OCI-LY7 (cell line): ENCODE measurements at regions not wholly inside any gene's neighbourhood (a gene's known extent, or its start where the extent isn't known, plus 50 kb on each side); places are given as distances from the start of the nearest gene placed in this dataset.

Experiments
- BruUV-seq: library from RNA; stranded (reverse); fragments of 400-500 nt; replicated peaks from 2 replicates; lab custom pipeline; 2021; lab: Mats Ljungman, UMichigan
- CTCF ChIA-PET: fragments of 300-600 bp; sonication (Branson Sonifier 250); formaldehyde crosslinking; loops from one replicate; lab custom pipeline; 2022; ENCODE audit warnings: antibody characterized with exemption; ENCODE audit not compliant: unreplicated experiment; lab: Charles Lee
- POLR2A ChIA-PET: fragments of 300-600 bp; sonication (Branson Sonifier 250); formaldehyde crosslinking; loops from one replicate; lab custom pipeline; 2022; ENCODE audit warnings: antibody characterized with exemption; lab: Charles Lee
- DNase-seq: peaks from one replicate; pipeline ENCODE4 v3.0.0-alpha.2; 2015; ENCODE audit warnings: low spot score
- H2AFZ ChIP-seq: fragments of 200-600 bp; sonication (generic), shearing (Covaris generic); 2 replicates; pipeline ENCODE4 v1.6.1; 2014; ENCODE audit warnings: mild to moderate bottlenecking, antibody characterized with exemption, low read length, moderate library complexity
- H3K27ac ChIP-seq: fragments of 200-600 bp; sonication (generic); 2 replicates; pipeline ENCODE4 v1.5.1; 2014; ENCODE audit warnings: mixed run types, low read depth, mild to moderate bottlenecking, moderate library complexity, low read length, inconsistent platforms; ENCODE audit not compliant: poor library complexity, severe bottlenecking
- H3K36me3 ChIP-seq: fragments of 200-600 bp; sonication (generic); 2 replicates; pipeline ENCODE4 v1.6.1; 2014; ENCODE audit warnings: mild to moderate bottlenecking, antibody characterized with exemption, low read length, moderate library complexity, mixed read lengths; ENCODE audit not compliant: insufficient read depth
- H3K4me1 ChIP-seq: fragments of 200-600 bp; sonication (generic); 2 replicates; pipeline ENCODE4 v1.5.1; 2014; ENCODE audit warnings: mild to moderate bottlenecking, low read length; ENCODE audit not compliant: insufficient read depth, poor library complexity, severe bottlenecking
- H3K4me2 ChIP-seq: fragments of 200-600 bp; sonication (generic); 2 replicates; pipeline ENCODE4 v1.6.1; 2014; ENCODE audit warnings: mild to moderate bottlenecking, low read length
- H3K4me3 ChIP-seq: fragments of 200-600 bp; sonication (generic); 2 replicates; pipeline ENCODE4 v1.5.1; 2014; ENCODE audit warnings: mild to moderate bottlenecking, low read depth, low read length; ENCODE audit not compliant: poor library complexity, severe bottlenecking
- H3K79me2 ChIP-seq: fragments of 200-600 bp; sonication (generic); 2 replicates; pipeline ENCODE4 v1.6.1; 2016; ENCODE audit warnings: low read depth, mild to moderate bottlenecking, low read length, moderate library complexity, mixed read lengths; ENCODE audit not compliant: insufficient read depth
- H3K9me2 ChIP-seq: fragments of 200-600 bp; sonication (generic); 2 replicates; pipeline ENCODE4 v1.6.1; 2016; ENCODE audit warnings: mild to moderate bottlenecking, low read length, mixed read lengths; ENCODE audit not compliant: insufficient read depth
- H3K9me3 ChIP-seq: fragments of 200-600 bp; sonication (generic); 2 replicates; pipeline ENCODE4 v1.6.1; 2014; ENCODE audit warnings: mild to moderate bottlenecking, mixed run types, low read length, mixed read lengths
- H4K20me1 ChIP-seq: fragments of 200-600 bp; sonication (generic); 2 replicates; pipeline ENCODE4 v1.6.1; 2014; ENCODE audit warnings: mild to moderate bottlenecking, antibody characterized with exemption, low read length, moderate library complexity, mixed read lengths; ENCODE audit not compliant: insufficient read depth
- CTCF ChIP-seq: fragments of 200-600 bp; sonication (generic); conservative IDR thresholded peaks from 2 replicates; pipeline ENCODE4 v1.5.1; 2014; ENCODE audit warnings: mild to moderate bottlenecking, antibody characterized with exemption, low read length, moderate library complexity, mixed read lengths
- EZH2phosphoT487 ChIP-seq: fragments of 200-600 bp; sonication (generic); IDR thresholded peaks from 2 replicates; pipeline ENCODE4 v1.6.1; 2018; ENCODE audit warnings: low read depth, borderline replicate concordance, mild to moderate bottlenecking, mixed run types, antibody characterized with exemption, low read length, moderate library complexity, mixed read lengths
- intact Hi-C: fragments of 100-400 bp; cut with micrococcal nuclease; formaldehyde crosslinking; loops from one replicate; pipeline ENCODE4 v1.10.0; 2022; ENCODE audit not compliant: unreplicated experiment

- BruUV-seq = no TSS peak
- no peak for DNase-seq
- H3K79me2 ChIP-seq = no peaks in the 10 kb centered on the region
- POLR2A ChIA-PET = no interaction called here
- no peak overlapping the region for H2AFZ ChIP-seq
- intact Hi-C loops = no loop called here
- CTCF ChIA-PET = no interaction called here
- no peaks in the 10 kb centered on the region for H3K9me2 ChIP-seq
- no peaks in the 10 kb centered on the region for H3K9me3 ChIP-seq
- H3K4me2 ChIP-seq = no peak overlapping the region
- H3K4me3 ChIP-seq = no peak overlapping the region
- no peaks in the 10 kb centered on the region for H3K36me3 ChIP-seq
- TF ChIP-seq CTCF (no peak), EZH2phosphoT487 (no peak)
- no peaks in the 10 kb centered on the region for H3K4me1 ChIP-seq
- no peak overlapping the region for H3K27ac ChIP-seq
- no peaks in the 10 kb centered on the region for H4K20me1 ChIP-seq
Measured at GRCh38 chr10:120997313-120997712, 146.2 kb downstream of the WDR11 start.

DNA sequence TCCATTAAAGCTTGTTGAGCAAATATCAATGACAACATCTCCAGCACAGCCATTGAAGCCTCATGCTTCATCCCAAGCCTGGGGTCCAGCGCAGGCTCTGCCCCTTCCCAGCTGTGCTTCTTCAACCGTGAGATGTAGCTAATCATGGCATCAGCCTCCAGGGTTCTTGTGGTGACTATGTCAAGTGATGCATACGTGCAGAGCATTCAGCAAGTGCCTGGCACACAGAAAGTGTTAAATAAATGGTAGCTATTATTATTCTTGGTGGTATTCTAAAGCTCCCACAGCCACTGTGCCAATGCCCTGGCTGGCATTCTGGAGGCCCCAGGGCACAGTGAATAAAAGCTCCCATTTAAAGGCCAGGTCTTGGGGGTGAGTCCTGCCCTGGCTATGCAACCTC is 146.6 kb downstream of the WDR11 start:
- Histone ChIP-seq H2AFZ (no peak overlapping the region), H3K79me2 (no peaks in the 10 kb centered on the region), H3K4me1 (no peaks in the 10 kb centered on the region), H3K9me3 (no peaks in the 10 kb centered on the region), H3K4me3 (no peak overlapping the region), H3K4me2 (no peak overlapping the region), H3K36me3 (no peaks in the 10 kb centered on the region), H3K9me2 (no peaks in the 10 kb centered on the region), H3K27ac (no peak overlapping the region), H4K20me1 (no peaks in the 10 kb centered on the region)
- no peak for DNase-seq
- no peak for TF ChIP-seq EZH2phosphoT487
- TF ChIP-seq CTCF = no peak
- CTCF ChIA-PET = no interaction called here
- no TSS peak for BruUV-seq
- intact Hi-C loops = no loop called here
- POLR2A ChIA-PET = no interaction called here

DNA sequence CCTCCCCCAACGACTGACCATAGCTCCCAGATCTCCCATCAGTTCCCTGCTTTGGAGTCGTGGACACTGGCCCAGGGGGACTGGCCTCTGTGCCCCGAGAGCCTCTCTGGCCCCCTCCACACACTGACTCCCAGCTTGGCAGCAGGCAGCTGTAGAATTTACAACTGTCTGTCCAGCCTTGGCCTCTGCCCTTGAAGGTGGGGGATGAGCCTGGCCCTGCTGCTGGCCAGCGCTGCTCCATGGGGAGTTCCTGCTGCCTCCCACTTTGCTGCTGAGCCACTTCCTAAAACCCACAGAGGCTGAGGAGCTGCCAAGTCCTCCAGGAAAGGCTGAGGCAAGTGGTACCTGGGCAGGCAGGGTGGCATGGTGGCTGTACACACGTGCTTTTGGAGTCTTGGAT is 147.1 kb downstream of the WDR11 start:
- no peaks in the 10 kb centered on the region for H3K9me2 ChIP-seq
- intact Hi-C loops = no loop called here
- ChIA-PET POLR2A (no interaction called here), CTCF (no interaction called here)
- no peaks in the 10 kb centered on the region for H3K36me3 ChIP-seq
- TF ChIP-seq EZH2phosphoT487 = no peak
- TF ChIP-seq CTCF = no peak
- no peak overlapping the region for H3K4me2 ChIP-seq
- H3K4me3 ChIP-seq = no peak overlapping the region
- DNase-seq = no peak
- no peaks in the 10 kb centered on the region for H3K4me1 ChIP-seq
- no peaks in the 10 kb centered on the region for H3K9me3 ChIP-seq
- H2AFZ ChIP-seq = no peak overlapping the region
- H3K79me2 ChIP-seq = no peaks in the 10 kb centered on the region
- H4K20me1 ChIP-seq = no peaks in the 10 kb centered on the region
- BruUV-seq = no TSS peak
- no peak overlapping the region for H3K27ac ChIP-seq
